SK-N-MC (cell line): ENCODE measurements at regions not wholly inside any gene's neighbourhood (a gene's known extent, or its start where the extent isn't known, plus 50 kb on each side); places are given as distances from the start of the nearest gene placed in this dataset.

Source experiments
- DNase-seq: peaks from one replicate; pipeline ENCODE4 v3.0.0-alpha.2; 2011; ENCODE audit warnings: low read depth, low spot score
- H3K27ac ChIP-seq: fragments of 200-600 bp; sonication (generic); 2 replicates; pipeline ENCODE4 v1.5.1; 2016; ENCODE audit warnings: mixed run types
- H3K36me3 ChIP-seq: fragments of 200-600 bp; sonication (generic); 2 replicates; pipeline ENCODE4 v1.6.1; 2017; ENCODE audit warnings: antibody characterized with exemption, low read length, mixed read lengths; ENCODE audit not compliant: insufficient read depth
- H3K4me3 ChIP-seq: fragments of 200-600 bp; sonication (generic); 2 replicates; pipeline ENCODE4 v1.5.1; 2016
- H3K9ac ChIP-seq: fragments of 200-600 bp; sonication (generic); 2 replicates; pipeline ENCODE4 v1.8.0; 2017; ENCODE audit warnings: mixed run types, mixed read lengths; ENCODE audit not compliant: insufficient read length
- H3K9me3 ChIP-seq: fragments of 200-600 bp; sonication (generic); 2 replicates; pipeline ENCODE4 v1.6.1; 2017; ENCODE audit warnings: low read depth, mild to moderate bottlenecking, antibody characterized with exemption, low read length, moderate library complexity, mixed read lengths
- EZH2 ChIP-seq: fragments of 200-600 bp; sonication (generic); IDR thresholded peaks from one replicate; pipeline ENCODE4 v1.6.1; 2017; ENCODE audit warnings: antibody characterized with exemption
- FOXP2 ChIP-seq: optimal IDR thresholded peaks from 2 replicates; pipeline ENCODE3; 2011; ENCODE audit warnings: mild to moderate bottlenecking, moderate library complexity; ENCODE audit not compliant: insufficient read depth; ENCODE audit errors: extremely low read length, control extremely low read depth
- POLR2AphosphoS5 ChIP-seq: IDR thresholded peaks from 2 replicates; pipeline ENCODE4 v1.6.1; 2012; ENCODE audit warnings: mild to moderate bottlenecking, low read depth, low read length, borderline replicate concordance

DNA sequence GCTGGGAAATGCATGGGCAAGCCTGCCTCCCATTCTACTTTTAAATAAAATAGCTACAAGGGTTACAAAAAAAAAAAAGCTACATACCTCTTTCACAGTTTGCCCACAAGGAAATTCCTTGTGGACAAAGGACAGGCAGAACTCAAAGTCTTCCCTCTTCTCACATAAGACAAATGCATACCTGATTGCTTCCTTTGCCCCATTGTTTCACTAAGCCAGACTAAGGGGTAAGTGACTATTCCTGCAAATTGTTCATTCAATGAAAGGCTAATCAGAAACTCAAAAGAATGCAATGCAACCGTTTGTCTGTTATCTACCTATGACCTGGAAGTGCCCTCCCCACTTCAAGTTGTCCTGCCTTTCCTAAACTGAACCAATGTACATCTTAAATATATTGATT lies 780.6 kb downstream of the FAM133A start:
- DNase-seq = no peak
- Histone ChIP-seq H3K27ac (no peak overlapping the region), H3K9ac (no peak overlapping the region), H3K9me3 (no peaks in the 10 kb centered on the region), H3K4me3 (no peak overlapping the region), H3K36me3 (no peaks in the 10 kb centered on the region)
- TF ChIP-seq POLR2AphosphoS5 (no peak), EZH2 (no peak), FOXP2 (no peak)

DNA sequence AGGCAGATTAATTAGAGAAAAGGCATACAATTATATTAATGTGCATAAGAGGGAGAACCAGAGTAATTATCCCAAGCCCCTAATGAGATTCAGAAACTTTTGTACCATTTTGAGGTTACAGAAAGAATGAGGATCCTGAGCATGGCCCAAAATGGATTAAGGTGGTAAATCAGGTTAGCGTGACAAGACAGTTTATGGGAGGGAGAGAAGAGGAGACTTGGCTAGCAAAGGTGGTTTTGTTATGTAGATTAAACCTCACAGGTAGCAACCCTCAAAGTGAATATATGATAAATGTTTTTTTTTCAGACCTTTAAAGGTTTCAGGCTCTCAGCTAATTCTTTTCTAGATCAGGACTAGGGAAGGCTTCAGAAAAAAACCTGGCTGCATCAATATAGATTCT lies 781.8 kb downstream of the FAM133A start:
- Histone ChIP-seq H3K27ac (no peak overlapping the region), H3K9ac (no peak overlapping the region), H3K9me3 (no peaks in the 10 kb centered on the region), H3K4me3 (no peak overlapping the region), H3K36me3 (no peaks in the 10 kb centered on the region)
- no peak for DNase-seq
- no peak for TF ChIP-seq FOXP2
- TF ChIP-seq POLR2AphosphoS5 = no peak
- TF ChIP-seq EZH2 = no peak

DNA sequence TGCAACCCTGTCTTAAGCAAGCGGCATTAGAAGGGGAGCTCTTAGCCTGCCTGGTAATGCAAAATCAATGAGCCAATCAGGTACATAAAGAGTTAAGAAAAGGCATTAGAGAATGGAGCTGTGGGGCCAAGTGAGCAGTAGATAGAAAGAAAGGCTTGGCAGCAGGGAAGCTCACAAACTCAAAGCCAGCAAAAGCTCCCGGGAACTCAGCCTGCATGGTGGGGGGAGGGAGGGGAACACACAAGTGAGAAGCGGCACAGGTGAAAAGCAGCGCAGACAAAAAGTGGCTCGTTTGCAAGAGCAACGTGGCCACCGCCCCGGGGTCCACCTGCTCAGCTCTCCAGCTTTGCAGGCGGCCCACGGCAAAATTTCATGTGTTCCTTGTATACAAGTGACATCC lies 818.5 kb downstream of the FAM133A start:
- Histone ChIP-seq H3K27ac (no peak overlapping the region), H3K9me3 (no peaks in the 10 kb centered on the region), H3K9ac (no peak overlapping the region), H3K4me3 (no peak overlapping the region), H3K36me3 (no peaks in the 10 kb centered on the region)
- no peak for TF ChIP-seq POLR2AphosphoS5
- no peak for TF ChIP-seq FOXP2
- TF ChIP-seq EZH2 = no peak
- no peak for DNase-seq

DNA sequence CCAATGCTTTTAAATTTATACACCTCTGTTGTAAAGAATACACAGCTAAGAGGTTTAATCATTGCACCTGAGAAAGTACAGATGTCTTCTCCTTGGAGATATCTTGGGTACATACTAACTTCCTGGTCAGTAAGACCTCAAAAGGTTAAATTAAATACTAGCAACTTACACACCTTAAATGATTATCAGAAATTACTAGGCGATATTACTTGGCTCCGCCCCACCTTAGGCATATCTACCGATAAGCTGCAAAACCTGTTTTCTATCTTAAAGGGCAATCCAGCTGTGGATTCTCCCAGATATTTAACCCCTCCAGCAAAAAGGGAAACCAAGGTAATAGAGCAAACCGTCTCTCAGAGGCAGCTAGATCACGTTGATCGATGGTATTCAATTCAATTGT lies 819.4 kb downstream of the FAM133A start:
- Histone ChIP-seq H3K9ac (no peak overlapping the region), H3K9me3 (no peaks in the 10 kb centered on the region), H3K36me3 (no peaks in the 10 kb centered on the region), H3K4me3 (no peak overlapping the region), H3K27ac (no peak overlapping the region)
- no peak for DNase-seq
- TF ChIP-seq POLR2AphosphoS5 (no peak), FOXP2 (no peak), EZH2 (no peak)

DNA sequence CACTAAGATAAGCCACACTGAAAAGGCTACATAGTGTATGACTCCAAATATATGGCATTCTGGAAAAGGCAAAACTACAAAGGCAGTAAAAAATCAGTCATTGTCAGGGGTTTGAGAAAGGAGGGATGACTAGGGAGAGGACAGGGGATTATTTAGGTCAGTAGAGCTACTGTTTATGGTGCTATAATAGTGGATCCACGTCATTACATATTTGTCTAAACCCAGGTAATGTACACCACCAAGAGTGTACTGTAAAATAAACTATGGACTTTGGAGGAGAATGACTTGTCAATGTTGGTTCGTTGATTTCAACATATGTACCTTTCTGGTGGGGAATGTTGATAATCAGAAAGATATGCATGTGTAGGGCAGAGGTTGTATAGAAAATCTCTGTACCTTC lies 837.6 kb downstream of the FAM133A start:
- no peak overlapping the region for H3K9ac ChIP-seq
- H3K27ac ChIP-seq = no peak overlapping the region
- no peak for TF ChIP-seq POLR2AphosphoS5
- TF ChIP-seq EZH2 = no peak
- TF ChIP-seq FOXP2 = no peak
- H3K36me3 ChIP-seq = no peaks in the 10 kb centered on the region
- no peaks in the 10 kb centered on the region for H3K9me3 ChIP-seq
- no peak for DNase-seq
- no peak overlapping the region for H3K4me3 ChIP-seq

DNA sequence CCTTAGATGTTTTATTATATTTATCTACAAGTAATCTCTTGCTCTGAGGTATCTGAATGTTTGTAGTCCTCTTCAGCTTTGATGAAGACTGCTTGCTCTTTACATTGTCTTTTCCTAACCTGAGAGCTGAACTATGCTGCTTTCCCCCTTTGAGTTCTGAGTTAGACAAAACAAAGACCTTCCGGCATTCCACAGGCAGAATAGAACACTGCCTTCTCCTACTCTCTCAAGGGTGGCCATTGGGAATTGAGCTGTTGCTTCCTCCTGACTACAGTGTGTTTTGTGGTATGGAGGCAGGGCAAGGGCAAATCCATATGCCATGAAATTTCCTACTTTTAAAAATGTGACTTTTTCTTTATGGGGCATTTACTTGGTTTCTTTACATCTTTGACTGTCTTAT lies 841.0 kb downstream of the FAM133A start:
- no peaks in the 10 kb centered on the region for H3K36me3 ChIP-seq
- no peak overlapping the region for H3K9ac ChIP-seq
- no peaks in the 10 kb centered on the region for H3K9me3 ChIP-seq
- no peak for DNase-seq
- TF ChIP-seq POLR2AphosphoS5 = no peak
- TF ChIP-seq EZH2 = no peak
- TF ChIP-seq FOXP2 = no peak
- no peak overlapping the region for H3K27ac ChIP-seq
- no peak overlapping the region for H3K4me3 ChIP-seq

DNA sequence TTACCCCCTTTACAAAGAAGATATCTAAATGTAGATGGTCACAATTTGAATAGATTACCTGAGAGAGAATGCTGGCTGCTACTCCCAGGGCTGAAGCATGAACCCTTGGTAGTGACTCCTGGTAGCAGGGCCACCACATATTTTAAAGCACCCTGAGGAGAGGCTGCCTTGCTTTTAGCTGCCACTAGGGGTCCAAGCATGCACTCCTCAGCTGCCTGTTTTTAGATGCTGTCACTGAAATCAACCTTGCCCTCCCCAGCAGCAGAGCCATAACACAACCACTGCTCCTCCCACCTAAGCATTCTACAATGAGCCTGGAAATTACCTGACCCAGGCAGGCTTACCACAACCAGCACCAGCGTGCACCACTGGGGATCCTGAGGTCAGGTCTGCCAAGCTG lies 850.9 kb downstream of the FAM133A start:
- Histone ChIP-seq H3K9ac (no peak overlapping the region), H3K4me3 (no peak overlapping the region), H3K36me3 (no peaks in the 10 kb centered on the region), H3K27ac (no peak overlapping the region), H3K9me3 (no peaks in the 10 kb centered on the region)
- TF ChIP-seq POLR2AphosphoS5 = no peak
- DNase-seq = no peak

DNA sequence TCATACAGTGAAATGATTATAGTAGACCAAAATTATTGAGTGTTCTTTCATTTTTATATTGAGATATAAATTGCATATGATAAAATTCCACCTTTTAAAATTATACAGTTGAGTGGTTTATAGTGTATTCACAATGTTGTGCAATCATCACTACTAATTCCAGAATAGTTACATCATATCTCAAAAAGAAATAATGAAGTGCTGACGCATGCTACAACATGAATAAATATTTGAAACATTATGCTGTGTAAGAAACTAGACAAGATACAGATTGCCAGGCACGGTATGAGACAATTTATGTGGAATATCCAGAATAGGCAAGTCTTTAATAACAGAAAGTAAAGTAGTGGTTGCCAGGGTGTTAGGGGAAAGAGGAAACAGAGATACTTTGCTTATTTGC lies 871.7 kb downstream of the FAM133A start:
- TF ChIP-seq FOXP2 = no peak
- TF ChIP-seq EZH2 = no peak
- TF ChIP-seq POLR2AphosphoS5 = no peak
- no peak overlapping the region for H3K9ac ChIP-seq
- DNase-seq = peak; percentile 34
- no peak overlapping the region for H3K4me3 ChIP-seq
- no peaks in the 10 kb centered on the region for H3K36me3 ChIP-seq
- no peaks in the 10 kb centered on the region for H3K9me3 ChIP-seq
- H3K27ac ChIP-seq = no peak overlapping the region

DNA sequence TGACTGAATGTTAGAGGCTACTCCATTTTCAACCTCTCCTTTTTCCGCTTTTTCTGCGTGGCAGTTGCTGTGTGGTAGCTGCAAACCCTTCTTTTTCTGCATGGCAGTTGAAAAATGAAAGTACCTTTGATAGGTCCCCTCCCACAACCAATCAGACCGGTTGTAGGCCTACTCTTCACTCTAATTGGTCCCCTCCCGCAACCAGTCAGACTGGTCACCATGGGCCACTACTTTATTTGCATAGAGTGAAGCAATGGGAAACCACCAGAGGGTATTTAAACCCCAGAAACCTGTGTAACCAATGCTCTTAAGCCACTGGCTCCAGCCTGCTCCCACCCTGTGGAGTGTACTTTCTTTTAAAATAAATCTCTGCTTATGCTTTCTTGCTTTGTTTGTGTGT lies 877.8 kb downstream of the FAM133A start:
- H3K9ac ChIP-seq = no peak overlapping the region
- TF ChIP-seq EZH2 (no peak), POLR2AphosphoS5 (no peak), FOXP2 (no peak)
- no peaks in the 10 kb centered on the region for H3K9me3 ChIP-seq
- DNase-seq = no peak
- H3K4me3 ChIP-seq = no peak overlapping the region
- no peaks in the 10 kb centered on the region for H3K36me3 ChIP-seq
- no peak overlapping the region for H3K27ac ChIP-seq

DNA sequence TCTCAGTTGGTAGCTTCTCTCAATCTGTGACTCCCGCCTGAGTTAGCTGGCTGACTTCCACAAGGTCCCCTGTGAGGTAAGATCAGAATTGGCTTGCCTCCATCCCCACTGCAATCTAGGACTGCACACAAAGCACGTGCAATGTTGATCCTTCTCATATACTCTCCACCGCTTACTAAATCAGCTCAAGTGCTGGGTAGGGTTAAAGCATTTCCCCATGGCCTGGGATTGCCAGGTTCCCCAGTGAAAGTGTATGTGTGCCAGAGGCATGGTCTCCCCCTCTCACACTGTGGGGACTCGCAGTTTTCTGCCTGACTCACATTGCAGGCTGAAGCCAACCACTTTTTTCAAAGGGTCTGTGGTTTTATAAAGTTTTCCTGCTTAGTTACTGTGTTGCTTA lies 886.9 kb downstream of the FAM133A start:
- no peaks in the 10 kb centered on the region for H3K9me3 ChIP-seq
- no peak overlapping the region for H3K9ac ChIP-seq
- DNase-seq = no peak
- TF ChIP-seq POLR2AphosphoS5 = no peak
- TF ChIP-seq FOXP2 = no peak
- H3K36me3 ChIP-seq = no peaks in the 10 kb centered on the region
- H3K27ac ChIP-seq = no peak overlapping the region
- no peak overlapping the region for H3K4me3 ChIP-seq
